Liver (tissue), 8 donors: ENCODE measurements at regions not wholly inside any gene's neighbourhood (a gene's known extent, or its start where the extent isn't known, plus 50 kb on each side); places are given as distances from the start of the nearest gene placed in this dataset.

Experiments
- DNase-seq: peaks from one replicate; pipeline ENCODE4 v3.0.0-alpha.2; 2017; ENCODE audit warnings: low spot score
- H3K27ac ChIP-seq, 2 donors: one replicate each; pipeline ENCODE4 v1.7.0; 2013; ENCODE audit warnings: inconsistent platforms in 2 of 2, low read length in 2 of 2, control low read depth in 1 of 2, low read depth in 1 of 2, mild to moderate bottlenecking in 1 of 2
- H3K27me3 ChIP-seq, 4 donors: one replicate each; pipeline versions ENCODE4 v1.6.1 to v1.7.0; 2013; ENCODE audit warnings: low read length in 3 of 4, inconsistent platforms in 1 of 4, mild to moderate bottlenecking in 1 of 4, moderate library complexity in 1 of 4; ENCODE audit not compliant: control insufficient read depth in 4 of 4, insufficient read depth in 4 of 4
- H3K36me3 ChIP-seq, 4 donors: one replicate each; pipeline versions ENCODE4 v1.6.1 to v1.7.0; 2013; ENCODE audit warnings: low read length in 3 of 4, mild to moderate bottlenecking in 3 of 4, low read depth in 1 of 4, moderate library complexity in 1 of 4; ENCODE audit not compliant: control insufficient read depth in 4 of 4, insufficient read depth in 3 of 4
- H3K4me1 ChIP-seq, 4 donors: one replicate each; pipeline versions ENCODE4 v1.6.1 to v1.7.0; 2013; ENCODE audit warnings: low read length in 3 of 4, mild to moderate bottlenecking in 3 of 4, moderate library complexity in 1 of 4; ENCODE audit not compliant: control insufficient read depth in 4 of 4, insufficient read depth in 4 of 4
- H3K4me3 ChIP-seq, 3 donors: one replicate each; pipeline versions ENCODE4 v1.6.1 to v1.7.0; 2013; ENCODE audit warnings: low read length in 3 of 3, control low read depth in 1 of 3, low read depth in 1 of 3, mild to moderate bottlenecking in 1 of 3
- H3K9ac ChIP-seq, 2 donors: one replicate each; pipeline ENCODE4 v1.7.0; 2013; ENCODE audit warnings: low read length in 2 of 2, mild to moderate bottlenecking in 2 of 2, moderate library complexity in 2 of 2, control low read depth in 1 of 2, low read depth in 1 of 2
- H3K9me3 ChIP-seq, 4 donors: one replicate each; pipeline versions ENCODE4 v1.6.1 to v1.7.0; 2013; ENCODE audit warnings: low read length in 3 of 4; ENCODE audit not compliant: control insufficient read depth in 4 of 4
- ATF3 ChIP-seq: IDR thresholded peaks from 2 replicates; pipeline ENCODE4 v1.6.1; 2016; ENCODE audit warnings: antibody characterized with exemption
- CTCF ChIP-seq: fragments of 150-350 bp; IDR thresholded peaks from 2 replicates; pipeline ENCODE4 v1.5.1; 2017; ENCODE audit warnings: improper control_type of control experiment, low read depth, low read length; ENCODE audit not compliant: missing input control
- EGR1 ChIP-seq, 2 donors: IDR thresholded peaks; 2 replicates each; pipeline ENCODE4 v1.6.1; 2016 to 2018; ENCODE audit warnings: antibody characterized with exemption in 2 of 2, low read depth in 2 of 2
- FOXA1 ChIP-seq: IDR thresholded peaks from 2 replicates; pipeline ENCODE4 v1.6.1; 2016; ENCODE audit warnings: antibody characterized with exemption
- FOXA2 ChIP-seq: IDR thresholded peaks from 2 replicates; pipeline ENCODE4 v1.6.1; 2016; ENCODE audit warnings: antibody characterized with exemption
- HNF4A ChIP-seq, 2 donors: conservative IDR thresholded peaks; 2 replicates each; pipeline ENCODE4 v1.6.1; 2016; ENCODE audit warnings: antibody characterized with exemption in 2 of 2, mild to moderate bottlenecking in 2 of 2
- HNF4G ChIP-seq: IDR thresholded peaks from 2 replicates; pipeline ENCODE4 v1.6.1; 2016; ENCODE audit warnings: antibody characterized with exemption
- JUND ChIP-seq, 2 donors: IDR thresholded peaks; 2 replicates each; pipeline ENCODE4 v1.6.1; 2016; ENCODE audit warnings: antibody characterized with exemption in 2 of 2
- MAX ChIP-seq: IDR thresholded peaks from 2 replicates; pipeline ENCODE4 v1.6.1; 2016; ENCODE audit warnings: antibody characterized with exemption
- NR2F2 ChIP-seq: IDR thresholded peaks from 2 replicates; pipeline ENCODE4 v1.6.1; 2016; ENCODE audit warnings: antibody characterized with exemption
- RAD21 ChIP-seq, 2 donors: IDR thresholded peaks; 2 replicates each; pipeline ENCODE4 v1.6.1; 2016; ENCODE audit warnings: antibody characterized with exemption in 2 of 2, mild to moderate bottlenecking in 2 of 2
- REST ChIP-seq: IDR thresholded peaks from 2 replicates; pipeline ENCODE4 v1.6.1; 2016; ENCODE audit warnings: antibody characterized with exemption, mild to moderate bottlenecking
- RXRA ChIP-seq, 2 donors: IDR thresholded peaks; 2 replicates each; pipeline ENCODE4 v1.6.1; 2017 to 2018; ENCODE audit warnings: antibody characterized with exemption in 2 of 2, mild to moderate bottlenecking in 1 of 2
- SP1 ChIP-seq: IDR thresholded peaks from 2 replicates; pipeline ENCODE4 v1.6.1; 2018; ENCODE audit warnings: antibody characterized with exemption, mild to moderate bottlenecking
- TAF1 ChIP-seq: conservative IDR thresholded peaks from 2 replicates; pipeline ENCODE4 v1.6.1; 2016; ENCODE audit warnings: antibody characterized with exemption, mild to moderate bottlenecking
- YY1 ChIP-seq: IDR thresholded peaks from 2 replicates; pipeline ENCODE4 v1.6.1; 2016; ENCODE audit warnings: antibody characterized with exemption, mild to moderate bottlenecking
- ZBTB33 ChIP-seq: IDR thresholded peaks from 2 replicates; pipeline ENCODE4 v1.6.1; 2016; ENCODE audit warnings: antibody characterized with exemption
- WGBS: extraction: QIAGEN DNeasy Blood & Tissue Kit; methylation state at CpG from one replicate; pipeline ENCODE4 v1.1.7; 2013; 5-methylcytosine and 5-hydroxymethylcytosine counted together
- donor health status: healthy.
- donor health status: healthy.
- donor health status: healthy.
- donor health status: healthy.
- donor health status: healthy.

GRCh38 chr11:101738452-101738851 lies 154.6 kb upstream of the TRPC6 start:
- Histone ChIP-seq H3K27me3 (peaks cover 0 to 2% (median under 1%) of the 10 kb centered on the region in 4 donors), H3K4me3 (no peak overlapping the region), H3K9ac (no peak overlapping the region), H3K9me3 (no peaks in the 10 kb centered on the region), H3K27ac (no peak overlapping the region), H3K36me3 (no peaks in the 10 kb centered on the region), H3K4me1 (no peaks in the 10 kb centered on the region)
- 75% methylated on average over 1 of the region's 1 CpG for WGBS
- no peak for DNase-seq
- TF ChIP-seq HNF4G (no peak), ATF3 (no peak), CTCF (no peak), RAD21 (IDR thresholded peaks at IDR 0.05) (no peak), FOXA1 (no peak), REST (no peak), SP1 (no peak)

- Histone ChIP-seq H3K4me3 (no peak overlapping the region), H3K27me3 (no peaks in the 10 kb centered on the region), H3K9ac (no peak overlapping the region), H3K36me3 (no peaks in the 10 kb centered on the region), H3K9me3 (no peaks in the 10 kb centered on the region), H3K27ac (no peak overlapping the region), H3K4me1 (no peaks in the 10 kb centered on the region)
- 73% methylated on average over 2 of the region's 2 CpGs for WGBS
- no peak for DNase-seq
- no peak for TF ChIP-seq REST
- TF ChIP-seq SP1 = no peak
- no peak for TF ChIP-seq YY1
- TF ChIP-seq NR2F2 = no peak
- TF ChIP-seq ZBTB33 = no peak
- TF ChIP-seq HNF4G = no peak
- TF ChIP-seq EGR1 (IDR thresholded peaks at IDR 0.05; ENCODE audit: low read depth in 2 of 2) = no peak
- no peak for TF ChIP-seq ATF3
- no peak for TF ChIP-seq HNF4A (conservative IDR thresholded peaks at IDR 0.05)
- no peak for TF ChIP-seq FOXA2
- no peak for TF ChIP-seq RXRA (IDR thresholded peaks at IDR 0.05)
- no peak for TF ChIP-seq TAF1
- no peak for TF ChIP-seq JUND (IDR thresholded peaks at IDR 0.05)
- no peak for TF ChIP-seq RAD21 (IDR thresholded peaks at IDR 0.05)
- no peak for TF ChIP-seq MAX
- TF ChIP-seq CTCF = no peak
These were observed 145.7 kb upstream of the TRPC6 start for GRCh38 chr11:101729406-101730078.
